ENCODE measurements at regions not wholly inside any gene's neighbourhood (a gene's known extent, or its start where the extent isn't known, plus 50 kb on each side); places are given as distances from the start of the nearest gene placed in this dataset.

GRCh38 chrX:69321006-69321655 is 155.9 kb upstream of the PJA1 start:
- in situ Hi-C loops (cut with HindIII; ENCODE audit: extremely low pct_ligation_motif_present, low pct_unique_long_range_greater_than_20kb) (no loop called here), intact Hi-C loops (cut with micrococcal nuclease; ENCODE audit: unreplicated experiment) (no loop called here)
- DNase-seq (ENCODE audit: low spot score) (no peak), FAIRE-seq (no peak), ATAC-seq (no peak)
- Histone ChIP-seq H3K4me2 (ENCODE audit: low read depth, low read length) (no peak overlapping the region), H3K4me3 (replicated peaks in 1 of 3; ENCODE audit: insufficient read depth in 1 of 3, low read depth in 2 of 3, low read length in 3 of 3) (no peak overlapping the region), H3K9me3 (ENCODE audit: low read length) (no peaks in the 10 kb centered on the region), H3K27me3 (ENCODE audit: control insufficient read depth in 1 of 2, insufficient read depth in 2 of 2, low read length in 2 of 2) (no peaks in the 10 kb centered on the region), H4K20me1 (ENCODE audit: insufficient read depth, low read length) (no peaks in the 10 kb centered on the region), H3K27ac (ENCODE audit: extremely low read length, insufficient read depth, low read length) (no peak overlapping the region), H2AFZ (ENCODE audit: low read length) (no peak overlapping the region), H3K9ac (ENCODE audit: insufficient read depth, low read depth, low read length) (no peak overlapping the region), H3K36me3 (replicated peaks in 1 of 2; ENCODE audit: control insufficient read depth in 1 of 2, insufficient read depth in 2 of 2, low read length in 2 of 2) (no peaks in the 10 kb centered on the region), H3K79me2 (ENCODE audit: insufficient read depth, low read length) (no peaks in the 10 kb centered on the region), H3K4me1 (ENCODE audit: insufficient read depth, low read length) (peaks cover 13% of the 10 kb centered on the region; the same call in 1 of the 2 replicates)
- ChIA-PET POLR2A (no interaction called here), CTCF (ENCODE audit: low intra/inter-chr PET ratio, low total read pairs) (no interaction called here)
- TF ChIP-seq TFAP4 (IDR thresholded peaks at IDR 0.05; ENCODE audit: borderline replicate concordance, low read depth), result no peak
- whole genome bisulfite sequencing (ENCODE audit: low lambda C conversion rate), result 11% methylated on average over 5 of the region's 5 CpGs
- no TSS peak for BruUV-seq (replicated peaks)

DNA sequence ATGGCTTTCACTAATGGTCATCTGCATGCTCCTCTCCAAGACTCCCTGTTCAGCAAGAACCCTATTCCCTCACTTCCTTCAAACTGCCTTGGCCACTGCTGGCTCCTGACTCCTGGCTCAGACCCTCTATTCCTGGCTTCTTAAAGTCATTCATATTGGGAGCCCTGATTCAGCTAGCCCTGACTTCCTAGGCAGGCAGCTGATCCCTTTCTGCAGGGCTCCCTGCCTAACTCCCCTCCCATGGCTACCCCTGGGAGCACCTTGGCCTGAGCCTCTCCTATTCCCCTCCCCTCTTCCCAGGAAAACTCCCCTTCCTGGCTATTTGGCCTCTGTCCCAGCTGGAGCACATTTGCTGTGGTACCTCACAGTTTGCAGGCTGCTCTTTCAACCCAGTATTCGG is 154.9 kb upstream of the PJA1 start:
- H3K27ac ChIP-seq (ENCODE audit: extremely low read length, insufficient read depth, low read length), result no peak overlapping the region
- no peak for DNase-seq (ENCODE audit: low spot score)
- no peaks in the 10 kb centered on the region for H3K79me2 ChIP-seq (ENCODE audit: insufficient read depth, low read length)
- H3K4me1 ChIP-seq (ENCODE audit: insufficient read depth, low read length), result peaks cover 17% of the 10 kb centered on the region; the same call in 1 of the 2 replicates
- no peak overlapping the region for H3K4me2 ChIP-seq (ENCODE audit: low read depth, low read length)
- ChIA-PET CTCF (ENCODE audit: low intra/inter-chr PET ratio, low total read pairs) (no interaction called here), POLR2A (no interaction called here)
- H3K36me3 ChIP-seq (replicated peaks in 1 of 2; ENCODE audit: control insufficient read depth in 1 of 2, insufficient read depth in 2 of 2, low read length in 2 of 2), result no peaks in the 10 kb centered on the region
- no peak overlapping the region for H2AFZ ChIP-seq (ENCODE audit: low read length)
- no peak for ATAC-seq
- H4K20me1 ChIP-seq (ENCODE audit: insufficient read depth, low read length), result no peaks in the 10 kb centered on the region
- no peaks in the 10 kb centered on the region for H3K9me3 ChIP-seq (ENCODE audit: low read length)
- no peak overlapping the region for H3K4me3 ChIP-seq (replicated peaks in 1 of 3; ENCODE audit: insufficient read depth in 1 of 3, low read depth in 2 of 3, low read length in 3 of 3)
- no peak overlapping the region for H3K9ac ChIP-seq (ENCODE audit: insufficient read depth, low read depth, low read length)
- no CpG with 5 or more reads among the region's 1 CpG for whole genome bisulfite sequencing (ENCODE audit: low lambda C conversion rate)
- H3K27me3 ChIP-seq (ENCODE audit: control insufficient read depth in 1 of 2, insufficient read depth in 2 of 2, low read length in 2 of 2), result no peaks in the 10 kb centered on the region
- intact Hi-C loops (cut with micrococcal nuclease; ENCODE audit: unreplicated experiment), result no loop called here
- FAIRE-seq, result no peak
- in situ Hi-C loops (cut with HindIII; ENCODE audit: extremely low pct_ligation_motif_present, low pct_unique_long_range_greater_than_20kb), result no loop called here
- BruUV-seq (replicated peaks), result no TSS peak
- TF ChIP-seq, protein P1, sequence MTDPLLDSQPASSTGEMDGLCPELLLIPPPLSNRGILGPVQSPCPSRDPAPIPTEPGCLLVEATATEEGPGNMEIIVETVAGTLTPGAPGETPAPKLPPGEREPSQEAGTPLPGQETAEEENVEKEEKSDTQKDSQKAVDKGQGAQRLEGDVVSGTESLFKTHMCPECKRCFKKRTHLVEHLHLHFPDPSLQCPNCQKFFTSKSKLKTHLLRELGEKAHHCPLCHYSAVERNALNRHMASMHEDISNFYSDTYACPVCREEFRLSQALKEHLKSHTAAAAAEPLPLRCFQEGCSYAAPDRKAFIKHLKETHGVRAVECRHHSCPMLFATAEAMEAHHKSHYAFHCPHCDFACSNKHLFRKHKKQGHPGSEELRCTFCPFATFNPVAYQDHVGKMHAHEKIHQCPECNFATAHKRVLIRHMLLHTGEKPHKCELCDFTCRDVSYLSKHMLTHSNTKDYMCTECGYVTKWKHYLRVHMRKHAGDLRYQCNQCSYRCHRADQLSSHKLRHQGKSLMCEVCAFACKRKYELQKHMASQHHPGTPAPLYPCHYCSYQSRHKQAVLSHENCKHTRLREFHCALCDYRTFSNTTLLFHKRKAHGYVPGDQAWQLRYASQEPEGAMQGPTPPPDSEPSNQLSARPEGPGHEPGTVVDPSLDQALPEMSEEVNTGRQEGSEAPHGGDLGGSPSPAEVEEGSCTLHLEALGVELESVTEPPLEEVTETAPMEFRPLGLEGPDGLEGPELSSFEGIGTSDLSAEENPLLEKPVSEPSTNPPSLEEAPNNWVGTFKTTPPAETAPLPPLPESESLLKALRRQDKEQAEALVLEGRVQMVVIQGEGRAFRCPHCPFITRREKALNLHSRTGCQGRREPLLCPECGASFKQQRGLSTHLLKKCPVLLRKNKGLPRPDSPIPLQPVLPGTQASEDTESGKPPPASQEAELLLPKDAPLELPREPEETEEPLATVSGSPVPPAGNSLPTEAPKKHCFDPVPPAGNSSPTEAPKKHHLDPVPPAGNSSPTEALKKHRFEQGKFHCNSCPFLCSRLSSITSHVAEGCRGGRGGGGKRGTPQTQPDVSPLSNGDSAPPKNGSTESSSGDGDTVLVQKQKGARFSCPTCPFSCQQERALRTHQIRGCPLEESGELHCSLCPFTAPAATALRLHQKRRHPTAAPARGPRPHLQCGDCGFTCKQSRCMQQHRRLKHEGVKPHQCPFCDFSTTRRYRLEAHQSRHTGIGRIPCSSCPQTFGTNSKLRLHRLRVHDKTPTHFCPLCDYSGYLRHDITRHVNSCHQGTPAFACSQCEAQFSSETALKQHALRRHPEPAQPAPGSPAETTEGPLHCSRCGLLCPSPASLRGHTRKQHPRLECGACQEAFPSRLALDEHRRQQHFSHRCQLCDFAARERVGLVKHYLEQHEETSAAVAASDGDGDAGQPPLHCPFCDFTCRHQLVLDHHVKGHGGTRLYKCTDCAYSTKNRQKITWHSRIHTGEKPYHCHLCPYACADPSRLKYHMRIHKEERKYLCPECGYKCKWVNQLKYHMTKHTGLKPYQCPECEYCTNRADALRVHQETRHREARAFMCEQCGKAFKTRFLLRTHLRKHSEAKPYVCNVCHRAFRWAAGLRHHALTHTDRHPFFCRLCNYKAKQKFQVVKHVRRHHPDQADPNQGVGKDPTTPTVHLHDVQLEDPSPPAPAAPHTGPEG (CRISPR knock-in tag; IDR thresholded peaks at IDR 0.05), result no peak
- no peak for TF ChIP-seq ZNF496 (CRISPR knock-in tag; IDR thresholded peaks at IDR 0.05; ENCODE audit: insufficient replicate concordance)
- TF ChIP-seq RXRA (CRISPR knock-in tag; IDR thresholded peaks at IDR 0.05), result no peak
- TF ChIP-seq EZH2 (conservative IDR thresholded peaks at IDR 0.05; ENCODE audit: low read depth, low read length), result no peak
- TF ChIP-seq, protein P2, sequence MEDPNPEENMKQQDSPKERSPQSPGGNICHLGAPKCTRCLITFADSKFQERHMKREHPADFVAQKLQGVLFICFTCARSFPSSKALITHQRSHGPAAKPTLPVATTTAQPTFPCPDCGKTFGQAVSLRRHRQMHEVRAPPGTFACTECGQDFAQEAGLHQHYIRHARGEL (CRISPR knock-in tag; IDR thresholded peaks at IDR 0.05), result no peak
- TF ChIP-seq GTF2F1 (IDR thresholded peaks at IDR 0.05; ENCODE audit: low read length), result no peak
- TF ChIP-seq FOXA3 (CRISPR knock-in tag; IDR thresholded peaks at IDR 0.05), result no peak
- no peak for TF ChIP-seq ZEB1 (IDR thresholded peaks at IDR 0.05; ENCODE audit: insufficient replicate concordance, low read depth)
- TF ChIP-seq SNAI1 (CRISPR knock-in tag; IDR thresholded peaks at IDR 0.05; ENCODE audit: borderline replicate concordance), result no peak
- no peak for TF ChIP-seq SKI (IDR thresholded peaks at IDR 0.05; ENCODE audit: partially characterized antibody)
- TF ChIP-seq HDAC2 (CRISPR knock-in tag; IDR thresholded peaks at IDR 0.05), result no peak

Measured in HepG2 (cell line).